ENCODE measurements at regions not wholly inside any gene's neighbourhood (a gene's known extent, or its start where the extent isn't known, plus 50 kb on each side); places are given as distances from the start of the nearest gene placed in this dataset.

DNA sequence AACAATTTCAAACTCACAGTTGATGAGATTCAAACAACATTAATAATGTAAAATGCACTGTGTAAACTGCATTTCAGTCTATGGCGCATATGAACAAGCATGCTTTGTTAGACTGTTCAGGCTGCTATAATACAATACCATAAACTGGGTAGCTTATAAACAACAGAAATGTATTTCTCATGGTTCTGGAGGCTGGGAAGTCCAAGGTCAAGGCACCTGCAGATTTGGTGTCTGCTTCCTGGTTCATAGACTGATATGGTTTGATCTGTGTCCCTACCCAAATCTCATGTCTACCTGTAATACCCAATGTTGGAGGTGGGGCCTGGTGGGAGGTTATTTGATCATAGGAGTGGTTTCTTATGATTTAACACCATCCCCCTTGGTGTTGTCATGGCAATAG is 148.1 kb upstream of the SERPINE2 start (continued):
- TF ChIP-seq, protein P1, sequence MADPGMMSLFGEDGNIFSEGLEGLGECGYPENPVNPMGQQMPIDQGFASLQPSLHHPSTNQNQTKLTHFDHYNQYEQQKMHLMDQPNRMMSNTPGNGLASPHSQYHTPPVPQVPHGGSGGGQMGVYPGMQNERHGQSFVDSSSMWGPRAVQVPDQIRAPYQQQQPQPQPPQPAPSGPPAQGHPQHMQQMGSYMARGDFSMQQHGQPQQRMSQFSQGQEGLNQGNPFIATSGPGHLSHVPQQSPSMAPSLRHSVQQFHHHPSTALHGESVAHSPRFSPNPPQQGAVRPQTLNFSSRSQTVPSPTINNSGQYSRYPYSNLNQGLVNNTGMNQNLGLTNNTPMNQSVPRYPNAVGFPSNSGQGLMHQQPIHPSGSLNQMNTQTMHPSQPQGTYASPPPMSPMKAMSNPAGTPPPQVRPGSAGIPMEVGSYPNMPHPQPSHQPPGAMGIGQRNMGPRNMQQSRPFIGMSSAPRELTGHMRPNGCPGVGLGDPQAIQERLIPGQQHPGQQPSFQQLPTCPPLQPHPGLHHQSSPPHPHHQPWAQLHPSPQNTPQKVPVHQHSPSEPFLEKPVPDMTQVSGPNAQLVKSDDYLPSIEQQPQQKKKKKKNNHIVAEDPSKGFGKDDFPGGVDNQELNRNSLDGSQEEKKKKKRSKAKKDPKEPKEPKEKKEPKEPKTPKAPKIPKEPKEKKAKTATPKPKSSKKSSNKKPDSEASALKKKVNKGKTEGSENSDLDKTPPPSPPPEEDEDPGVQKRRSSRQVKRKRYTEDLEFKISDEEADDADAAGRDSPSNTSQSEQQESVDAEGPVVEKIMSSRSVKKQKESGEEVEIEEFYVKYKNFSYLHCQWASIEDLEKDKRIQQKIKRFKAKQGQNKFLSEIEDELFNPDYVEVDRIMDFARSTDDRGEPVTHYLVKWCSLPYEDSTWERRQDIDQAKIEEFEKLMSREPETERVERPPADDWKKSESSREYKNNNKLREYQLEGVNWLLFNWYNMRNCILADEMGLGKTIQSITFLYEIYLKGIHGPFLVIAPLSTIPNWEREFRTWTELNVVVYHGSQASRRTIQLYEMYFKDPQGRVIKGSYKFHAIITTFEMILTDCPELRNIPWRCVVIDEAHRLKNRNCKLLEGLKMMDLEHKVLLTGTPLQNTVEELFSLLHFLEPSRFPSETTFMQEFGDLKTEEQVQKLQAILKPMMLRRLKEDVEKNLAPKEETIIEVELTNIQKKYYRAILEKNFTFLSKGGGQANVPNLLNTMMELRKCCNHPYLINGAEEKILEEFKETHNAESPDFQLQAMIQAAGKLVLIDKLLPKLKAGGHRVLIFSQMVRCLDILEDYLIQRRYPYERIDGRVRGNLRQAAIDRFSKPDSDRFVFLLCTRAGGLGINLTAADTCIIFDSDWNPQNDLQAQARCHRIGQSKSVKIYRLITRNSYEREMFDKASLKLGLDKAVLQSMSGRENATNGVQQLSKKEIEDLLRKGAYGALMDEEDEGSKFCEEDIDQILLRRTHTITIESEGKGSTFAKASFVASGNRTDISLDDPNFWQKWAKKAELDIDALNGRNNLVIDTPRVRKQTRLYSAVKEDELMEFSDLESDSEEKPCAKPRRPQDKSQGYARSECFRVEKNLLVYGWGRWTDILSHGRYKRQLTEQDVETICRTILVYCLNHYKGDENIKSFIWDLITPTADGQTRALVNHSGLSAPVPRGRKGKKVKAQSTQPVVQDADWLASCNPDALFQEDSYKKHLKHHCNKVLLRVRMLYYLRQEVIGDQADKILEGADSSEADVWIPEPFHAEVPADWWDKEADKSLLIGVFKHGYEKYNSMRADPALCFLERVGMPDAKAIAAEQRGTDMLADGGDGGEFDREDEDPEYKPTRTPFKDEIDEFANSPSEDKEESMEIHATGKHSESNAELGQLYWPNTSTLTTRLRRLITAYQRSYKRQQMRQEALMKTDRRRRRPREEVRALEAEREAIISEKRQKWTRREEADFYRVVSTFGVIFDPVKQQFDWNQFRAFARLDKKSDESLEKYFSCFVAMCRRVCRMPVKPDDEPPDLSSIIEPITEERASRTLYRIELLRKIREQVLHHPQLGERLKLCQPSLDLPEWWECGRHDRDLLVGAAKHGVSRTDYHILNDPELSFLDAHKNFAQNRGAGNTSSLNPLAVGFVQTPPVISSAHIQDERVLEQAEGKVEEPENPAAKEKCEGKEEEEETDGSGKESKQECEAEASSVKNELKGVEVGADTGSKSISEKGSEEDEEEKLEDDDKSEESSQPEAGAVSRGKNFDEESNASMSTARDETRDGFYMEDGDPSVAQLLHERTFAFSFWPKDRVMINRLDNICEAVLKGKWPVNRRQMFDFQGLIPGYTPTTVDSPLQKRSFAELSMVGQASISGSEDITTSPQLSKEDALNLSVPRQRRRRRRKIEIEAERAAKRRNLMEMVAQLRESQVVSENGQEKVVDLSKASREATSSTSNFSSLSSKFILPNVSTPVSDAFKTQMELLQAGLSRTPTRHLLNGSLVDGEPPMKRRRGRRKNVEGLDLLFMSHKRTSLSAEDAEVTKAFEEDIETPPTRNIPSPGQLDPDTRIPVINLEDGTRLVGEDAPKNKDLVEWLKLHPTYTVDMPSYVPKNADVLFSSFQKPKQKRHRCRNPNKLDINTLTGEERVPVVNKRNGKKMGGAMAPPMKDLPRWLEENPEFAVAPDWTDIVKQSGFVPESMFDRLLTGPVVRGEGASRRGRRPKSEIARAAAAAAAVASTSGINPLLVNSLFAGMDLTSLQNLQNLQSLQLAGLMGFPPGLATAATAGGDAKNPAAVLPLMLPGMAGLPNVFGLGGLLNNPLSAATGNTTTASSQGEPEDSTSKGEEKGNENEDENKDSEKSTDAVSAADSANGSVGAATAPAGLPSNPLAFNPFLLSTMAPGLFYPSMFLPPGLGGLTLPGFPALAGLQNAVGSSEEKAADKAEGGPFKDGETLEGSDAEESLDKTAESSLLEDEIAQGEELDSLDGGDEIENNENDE (IDR thresholded peaks at IDR 0.05; ENCODE audit: insufficient replicate concordance, low read length) = no peak
